Endothelial cell of umbilical vein (primary cell): ENCODE measurements at regions not wholly inside any gene's neighbourhood (a gene's known extent, or its start where the extent isn't known, plus 50 kb on each side); places are given as distances from the start of the nearest gene placed in this dataset.

Experiments used
- BruUV-seq: library from RNA; stranded (reverse); fragments of 400-500 nt; replicated peaks from 2 replicates; lab custom pipeline; 2021; lab: Mats Ljungman, UMichigan
- CTCF ChIA-PET: fragments of 300-600, 350-600 bp; sonication (Branson Sonifier 250); formaldehyde crosslinking; loops from one replicate; lab custom pipeline; 2021; ENCODE audit warnings: antibody characterized with exemption, inconsistent platforms; lab: Charles Lee
- POLR2A ChIA-PET: fragments of 300-600, 350-600 bp; sonication (Branson Sonifier 250); formaldehyde crosslinking; loops from one replicate; lab custom pipeline; 2021; ENCODE audit warnings: antibody characterized with exemption, inconsistent platforms; lab: Charles Lee
- DNase-seq: peaks from one replicate; pipeline ENCODE4 v3.0.0-alpha.2; 2011; ENCODE audit warnings: low read depth, low spot score
- FAIRE-seq: peaks from 2 replicates; lab custom pipeline; 2011; peaks lifted over from hg19 to GRCh38; lab: Jason Lieb, UNC
- H2AFZ ChIP-seq: 2 replicates; pipeline ENCODE4 v1.6.0; 2012; ENCODE audit warnings: low read depth, low read length, control low read depth, inconsistent platforms
- H3K27ac ChIP-seq: 2 replicates; pipeline ENCODE4 v1.5.1; 2011; ENCODE audit warnings: low read depth, mild to moderate bottlenecking, control low read depth, low read length, moderate library complexity; ENCODE audit not compliant: insufficient read depth
- H3K27me3 ChIP-seq, 2 experiments: 2 replicates each; pipeline versions ENCODE4 v1.6.0 to v1.6.1; 2011; ENCODE audit warnings: low read length in 2 of 2, mixed read lengths in 1 of 2; ENCODE audit not compliant: control insufficient read depth in 2 of 2, insufficient read depth in 2 of 2
- H3K36me3 ChIP-seq, 2 experiments: 2 replicates in 1 of 2; 3 replicates in 1 of 2; pipeline ENCODE4 v1.5.1; 2011; ENCODE audit warnings: low read length in 2 of 2, mild to moderate bottlenecking in 1 of 2, moderate library complexity in 1 of 2; ENCODE audit not compliant: control insufficient read depth in 2 of 2, insufficient read depth in 2 of 2; ENCODE audit errors: extremely low read depth in 1 of 2
- H3K4me1 ChIP-seq: 3 replicates; pipeline ENCODE4 v1.5.1; 2011; ENCODE audit warnings: mild to moderate bottlenecking, low read length; ENCODE audit not compliant: control insufficient read depth, insufficient read depth; ENCODE audit errors: extremely low read depth
- H3K4me2 ChIP-seq: 2 replicates; pipeline ENCODE4 v1.6.1; 2011; ENCODE audit warnings: low read length, control low read depth, mixed read lengths; ENCODE audit not compliant: insufficient read depth
- H3K4me3 ChIP-seq, 3 experiments: fragments of 200-600 bp in 1 of 3; sonication (generic), shearing (Covaris generic) in 1 of 3; replicated peaks in 1 of 3; 2 replicates each; pipeline ENCODE4 v1.5.1; 2011 to 2016; ENCODE audit warnings: control low read depth in 3 of 3, low read length in 3 of 3, mild to moderate bottlenecking in 2 of 3, inconsistent platforms in 1 of 3, low read depth in 1 of 3, moderate library complexity in 1 of 3; ENCODE audit not compliant: insufficient read depth in 1 of 3
- H3K79me2 ChIP-seq: 2 replicates; pipeline ENCODE4 v1.6.0; 2012; ENCODE audit warnings: low read length, inconsistent platforms; ENCODE audit not compliant: control insufficient read depth, insufficient read depth
- H3K9ac ChIP-seq: replicated peaks from 2 replicates; pipeline ENCODE3; 2011; ENCODE audit warnings: low read length, control low read depth; ENCODE audit not compliant: insufficient read depth; ENCODE audit errors: extremely low read depth
- H3K9me1 ChIP-seq: replicated peaks from 3 replicates; pipeline ENCODE4 v1.6.0; 2011; ENCODE audit warnings: mild to moderate bottlenecking, low read length; ENCODE audit not compliant: control insufficient read depth, insufficient read depth; ENCODE audit errors: extremely low read depth
- H3K9me3 ChIP-seq: replicated peaks from 2 replicates; pipeline ENCODE4 v1.5.1; 2012; ENCODE audit warnings: low read length, inconsistent platforms; ENCODE audit not compliant: control insufficient read depth, insufficient read depth
- H4K20me1 ChIP-seq: replicated peaks from 2 replicates; pipeline ENCODE3; 2011; ENCODE audit warnings: mild to moderate bottlenecking, low read length; ENCODE audit not compliant: control insufficient read depth, insufficient read depth; ENCODE audit errors: extremely low read depth
- CTCF ChIP-seq, 2 donors: IDR thresholded peaks; 1 replicate in 1 of 2; 2 replicates in 1 of 2; pipeline ENCODE4 v1.5.1; 2011; ENCODE audit warnings: low read length in 2 of 2, mild to moderate bottlenecking in 2 of 2, moderate library complexity in 2 of 2, control low read depth in 1 of 2, inconsistent platforms in 1 of 2, low read depth in 1 of 2; ENCODE audit not compliant: insufficient read depth in 1 of 2; ENCODE audit errors: extremely low read depth in 1 of 2
- EZH2 ChIP-seq: IDR thresholded peaks from 2 replicates; pipeline ENCODE4 v1.6.1; 2012; ENCODE audit warnings: borderline replicate concordance, low read depth, mild to moderate bottlenecking, moderate library complexity, low read length, inconsistent platforms; ENCODE audit not compliant: severe bottlenecking
- FOS ChIP-seq: IDR thresholded peaks from 2 replicates; pipeline ENCODE4 v1.6.1; 2011; ENCODE audit warnings: mild to moderate bottlenecking, low read length, moderate library complexity, borderline replicate concordance; ENCODE audit not compliant: insufficient read depth
- GATA2 ChIP-seq: IDR thresholded peaks from 2 replicates; pipeline ENCODE4 v1.7.0; 2011; ENCODE audit warnings: low read depth, mild to moderate bottlenecking, moderate library complexity, mixed read lengths, low read length; ENCODE audit not compliant: insufficient read length, insufficient read depth
- JUN ChIP-seq: IDR thresholded peaks from 2 replicates; pipeline ENCODE4 v1.6.1; 2011; ENCODE audit warnings: borderline replicate concordance, low read depth; ENCODE audit not compliant: insufficient read length, insufficient read depth
- MYC ChIP-seq: IDR thresholded peaks from one replicate; pipeline ENCODE4 v1.6.1; 2011; ENCODE audit warnings: mild to moderate bottlenecking, low read depth, low read length
- POLR2A ChIP-seq: IDR thresholded peaks from 2 replicates; pipeline ENCODE4 v1.6.1; 2012; ENCODE audit warnings: low read depth, mild to moderate bottlenecking, control low read depth, low read length
- POLR2AphosphoS5 ChIP-seq: IDR thresholded peaks from 2 replicates; pipeline ENCODE4 v1.6.1; 2012; ENCODE audit warnings: low read depth, mild to moderate bottlenecking, control low read depth, low read length, moderate library complexity; ENCODE audit not compliant: insufficient read depth
- dilution Hi-C: fragments of 300-500 bp; cut with MboI; formaldehyde crosslinking; loops from one replicate; pipeline ENCODE4 v1.15.0; 2019; ENCODE audit warnings: low sequenced_read_pairs; ENCODE audit not compliant: extremely low pct_ligation_motif_present
- intact Hi-C: fragments of 100-400 bp; cut with micrococcal nuclease; formaldehyde crosslinking; loops from one replicate; pipeline ENCODE4 v1.10.0; 2022
- TF ChIP-seq, protein P1 (sequence below): IDR thresholded peaks from 2 replicates; pipeline ENCODE4 v1.6.1; 2011; ENCODE audit not compliant: insufficient read depth, insufficient read length

DNA sequence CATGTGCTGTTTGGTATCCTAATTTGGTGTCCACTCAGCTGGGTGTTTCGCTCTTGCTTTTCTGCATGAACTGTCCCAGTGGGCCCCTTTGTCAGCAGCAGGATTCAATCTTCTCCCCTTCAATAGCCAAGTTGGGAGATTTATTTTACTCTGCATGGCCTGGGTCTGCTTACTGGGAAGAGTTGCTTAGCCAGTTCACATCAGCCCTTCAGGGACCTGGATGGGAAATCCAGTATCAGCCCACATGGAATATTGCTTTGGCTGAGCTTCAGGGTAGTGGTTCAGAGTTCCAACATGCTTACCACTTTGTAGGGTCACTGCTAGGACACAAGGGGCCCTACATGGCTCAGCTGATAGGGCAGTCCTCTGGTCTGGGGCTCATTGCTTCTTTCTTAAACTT lies 93.0 kb upstream of the BOC start:
- Histone ChIP-seq H3K79me2 (no peaks in the 10 kb centered on the region), H3K4me2 (no peak overlapping the region), H3K36me3 (no peaks in the 10 kb centered on the region), H3K9me3 (no peaks in the 10 kb centered on the region), H3K4me3 (no peak overlapping the region), H3K9ac (no peak overlapping the region), H4K20me1 (no peaks in the 10 kb centered on the region), H3K9me1 (no peaks in the 10 kb centered on the region), H2AFZ (no peak overlapping the region), H3K4me1 (peaks cover 2% of the 10 kb centered on the region), H3K27me3 (no peaks in the 10 kb centered on the region), H3K27ac (no peak overlapping the region)
- intact Hi-C loops (no loop called here), dilution Hi-C loops (no loop called here)
- DNase-seq (no peak), FAIRE-seq (no peak)
- ChIA-PET POLR2A (no interaction called here), CTCF (no interaction called here)
- no TSS peak for BruUV-seq
- TF ChIP-seq EZH2 (no peak), FOS (no peak), POLR2A (no peak), CTCF (IDR thresholded peaks at IDR 0.05; ENCODE audit: extremely low read depth in 1 of 2, insufficient read depth in 1 of 2, low read depth in 1 of 2, low read length in 2 of 2) (no peak), POLR2AphosphoS5 (no peak), MYC (no peak), JUN (no peak), GATA2 (no peak)
- TF ChIP-seq, protein P1, sequence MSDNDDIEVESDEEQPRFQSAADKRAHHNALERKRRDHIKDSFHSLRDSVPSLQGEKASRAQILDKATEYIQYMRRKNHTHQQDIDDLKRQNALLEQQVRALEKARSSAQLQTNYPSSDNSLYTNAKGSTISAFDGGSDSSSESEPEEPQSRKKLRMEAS = no peak
